PFSK-1 (cell line): ENCODE measurements at regions not wholly inside any gene's neighbourhood (a gene's known extent, or its start where the extent isn't known, plus 50 kb on each side); places are given as distances from the start of the nearest gene placed in this dataset.

Experiments
- POLR2AphosphoS5 ChIP-seq: IDR thresholded peaks from 2 replicates; pipeline ENCODE4 v1.6.1; 2012; ENCODE audit warnings: low read depth, mild to moderate bottlenecking, control low read depth, low read length, moderate library complexity
- SIN3A ChIP-seq: IDR thresholded peaks from 2 replicates; pipeline ENCODE4 v1.6.1; 2012; ENCODE audit warnings: mild to moderate bottlenecking, low read length, moderate library complexity, borderline replicate concordance; ENCODE audit not compliant: insufficient read depth
- TAF1 ChIP-seq: IDR thresholded peaks from 2 replicates; pipeline ENCODE4 v1.6.1; 2012; ENCODE audit warnings: low read length, control low read depth, borderline replicate concordance; ENCODE audit not compliant: insufficient read depth
- TF ChIP-seq, protein P1 (sequence below), 2 experiments: IDR thresholded peaks; 2 replicates each; pipeline versions ENCODE4 v1.6.1 to v1.8.0; 2011 to 2012; ENCODE audit warnings: low read depth in 2 of 2, low read length in 2 of 2, control low read depth in 1 of 2, inconsistent platforms in 1 of 2, mild to moderate bottlenecking in 1 of 2, moderate library complexity in 1 of 2; ENCODE audit not compliant: insufficient read depth in 1 of 2

DNA sequence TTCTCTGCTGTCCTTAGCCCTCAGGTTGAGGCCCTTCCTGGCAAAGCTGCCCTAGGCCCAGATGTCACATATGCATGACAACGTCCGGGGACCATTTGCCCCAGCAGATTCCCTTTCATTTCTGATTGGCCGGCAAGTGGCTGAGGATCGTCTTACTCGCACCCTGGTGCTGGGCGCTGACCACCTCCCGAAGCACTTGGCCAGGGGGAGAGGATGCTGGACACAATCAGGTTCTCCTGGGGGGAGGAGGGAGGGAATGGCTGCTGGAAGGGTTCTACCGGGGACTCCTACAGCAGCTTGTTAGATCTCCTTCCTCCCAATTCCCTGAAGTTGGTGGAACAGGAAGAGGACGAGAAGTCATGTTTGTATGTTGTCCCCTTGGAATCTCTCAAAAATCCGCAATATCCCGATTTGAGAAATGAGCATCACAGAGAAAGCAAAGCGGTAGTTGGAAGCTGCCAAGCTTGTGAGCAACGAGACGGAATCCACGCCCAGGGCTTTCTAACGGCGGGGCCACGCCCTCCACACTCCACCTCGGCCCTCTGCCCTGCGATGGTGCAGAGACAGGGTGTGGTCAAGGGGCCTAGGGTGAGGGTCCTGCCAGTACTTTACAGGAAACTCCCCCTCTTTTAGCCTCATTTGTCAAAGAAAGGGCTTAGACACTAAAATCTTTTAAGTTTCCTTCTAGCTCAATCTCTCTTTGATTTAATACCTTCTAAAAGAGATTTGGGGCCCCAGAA is 61.8 kb upstream of the YWHAQ start:
- TF ChIP-seq POLR2AphosphoS5 (no peak), TAF1 (no peak), SIN3A (no peak)
- TF ChIP-seq, protein P1, sequence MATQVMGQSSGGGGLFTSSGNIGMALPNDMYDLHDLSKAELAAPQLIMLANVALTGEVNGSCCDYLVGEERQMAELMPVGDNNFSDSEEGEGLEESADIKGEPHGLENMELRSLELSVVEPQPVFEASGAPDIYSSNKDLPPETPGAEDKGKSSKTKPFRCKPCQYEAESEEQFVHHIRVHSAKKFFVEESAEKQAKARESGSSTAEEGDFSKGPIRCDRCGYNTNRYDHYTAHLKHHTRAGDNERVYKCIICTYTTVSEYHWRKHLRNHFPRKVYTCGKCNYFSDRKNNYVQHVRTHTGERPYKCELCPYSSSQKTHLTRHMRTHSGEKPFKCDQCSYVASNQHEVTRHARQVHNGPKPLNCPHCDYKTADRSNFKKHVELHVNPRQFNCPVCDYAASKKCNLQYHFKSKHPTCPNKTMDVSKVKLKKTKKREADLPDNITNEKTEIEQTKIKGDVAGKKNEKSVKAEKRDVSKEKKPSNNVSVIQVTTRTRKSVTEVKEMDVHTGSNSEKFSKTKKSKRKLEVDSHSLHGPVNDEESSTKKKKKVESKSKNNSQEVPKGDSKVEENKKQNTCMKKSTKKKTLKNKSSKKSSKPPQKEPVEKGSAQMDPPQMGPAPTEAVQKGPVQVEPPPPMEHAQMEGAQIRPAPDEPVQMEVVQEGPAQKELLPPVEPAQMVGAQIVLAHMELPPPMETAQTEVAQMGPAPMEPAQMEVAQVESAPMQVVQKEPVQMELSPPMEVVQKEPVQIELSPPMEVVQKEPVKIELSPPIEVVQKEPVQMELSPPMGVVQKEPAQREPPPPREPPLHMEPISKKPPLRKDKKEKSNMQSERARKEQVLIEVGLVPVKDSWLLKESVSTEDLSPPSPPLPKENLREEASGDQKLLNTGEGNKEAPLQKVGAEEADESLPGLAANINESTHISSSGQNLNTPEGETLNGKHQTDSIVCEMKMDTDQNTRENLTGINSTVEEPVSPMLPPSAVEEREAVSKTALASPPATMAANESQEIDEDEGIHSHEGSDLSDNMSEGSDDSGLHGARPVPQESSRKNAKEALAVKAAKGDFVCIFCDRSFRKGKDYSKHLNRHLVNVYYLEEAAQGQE (IDR thresholded peaks at IDR 0.05; ENCODE audit: insufficient read depth in 1 of 2, low read depth in 2 of 2, low read length in 2 of 2) = no peak
